ENCODE measurements at regions not wholly inside any gene's neighbourhood (a gene's known extent, or its start where the extent isn't known, plus 50 kb on each side); places are given as distances from the start of the nearest gene placed in this dataset.

DNA sequence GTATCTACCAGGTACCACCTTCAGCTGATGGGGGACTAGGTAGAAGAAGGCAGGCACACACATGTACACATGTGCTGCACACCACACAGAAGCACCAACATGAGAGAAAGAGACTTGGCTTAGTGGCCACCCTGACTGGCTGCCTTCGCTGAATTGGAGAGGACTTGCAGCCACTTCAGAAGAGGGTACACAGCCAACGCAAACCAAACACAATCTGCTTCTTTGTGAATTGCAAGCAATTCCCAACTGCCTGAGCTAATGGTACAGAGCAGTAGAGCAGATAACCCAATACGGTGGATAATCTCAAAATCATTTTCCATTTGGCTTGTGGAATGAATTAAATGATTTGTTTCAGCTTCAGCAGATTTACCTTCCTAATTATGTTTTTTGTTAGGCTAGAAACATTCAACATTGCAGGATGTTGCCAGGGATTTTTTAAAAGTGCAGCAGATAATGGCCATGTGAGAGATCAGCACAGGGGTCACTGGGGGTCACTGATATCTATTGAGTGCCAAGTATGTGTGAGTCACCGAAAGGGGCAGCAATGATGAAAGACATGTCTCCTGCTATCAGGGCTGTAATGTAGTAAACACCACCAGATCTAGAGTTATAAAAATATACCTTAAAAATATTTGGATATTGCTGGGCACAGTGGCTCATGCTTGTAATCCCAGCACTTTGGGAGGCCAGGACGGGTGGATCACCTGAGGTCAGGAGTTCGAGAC, 652.6 kb downstream of the BCL11A start:
- H3K36me3 Mint-ChIP-seq (ENCODE audit: insufficient read depth, unreplicated experiment) = no peaks in the 10 kb centered on the region

DNA sequence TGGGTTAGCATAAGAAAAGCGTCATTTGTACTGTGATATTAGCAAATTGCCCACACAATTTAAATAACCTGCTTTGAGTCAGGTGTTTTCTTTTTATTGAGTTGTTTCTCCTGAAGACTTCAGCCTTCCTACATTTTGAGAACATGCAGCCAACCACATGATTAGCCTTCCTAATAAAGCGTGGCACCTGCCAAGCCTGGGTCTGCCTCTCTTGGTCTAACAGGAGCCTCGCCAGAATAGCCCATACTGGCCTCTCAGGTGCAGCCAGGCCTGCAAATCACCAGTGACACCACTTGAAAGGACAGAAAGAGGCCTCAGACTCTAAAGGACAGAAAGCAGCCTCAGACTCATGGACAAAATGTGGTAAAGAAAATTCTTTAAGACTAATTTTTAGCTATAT, 653.8 kb downstream of the BCL11A start:
- no peaks in the 10 kb centered on the region for H3K36me3 Mint-ChIP-seq (ENCODE audit: insufficient read depth, unreplicated experiment)
- CTCF ChIA-PET = no interaction called here
- H3K9me3 Mint-ChIP-seq (ENCODE audit: low read depth, unreplicated experiment) = no peaks in the 10 kb centered on the region
- no peaks in the 10 kb centered on the region for H3K4me1 Mint-ChIP-seq (ENCODE audit: low read depth, unreplicated experiment)
- no peak for DNase-seq
- H3K4me3 Mint-ChIP-seq (ENCODE audit: low read depth, unreplicated experiment) = no peak overlapping the region
- TF ChIP-seq, protein P1, sequence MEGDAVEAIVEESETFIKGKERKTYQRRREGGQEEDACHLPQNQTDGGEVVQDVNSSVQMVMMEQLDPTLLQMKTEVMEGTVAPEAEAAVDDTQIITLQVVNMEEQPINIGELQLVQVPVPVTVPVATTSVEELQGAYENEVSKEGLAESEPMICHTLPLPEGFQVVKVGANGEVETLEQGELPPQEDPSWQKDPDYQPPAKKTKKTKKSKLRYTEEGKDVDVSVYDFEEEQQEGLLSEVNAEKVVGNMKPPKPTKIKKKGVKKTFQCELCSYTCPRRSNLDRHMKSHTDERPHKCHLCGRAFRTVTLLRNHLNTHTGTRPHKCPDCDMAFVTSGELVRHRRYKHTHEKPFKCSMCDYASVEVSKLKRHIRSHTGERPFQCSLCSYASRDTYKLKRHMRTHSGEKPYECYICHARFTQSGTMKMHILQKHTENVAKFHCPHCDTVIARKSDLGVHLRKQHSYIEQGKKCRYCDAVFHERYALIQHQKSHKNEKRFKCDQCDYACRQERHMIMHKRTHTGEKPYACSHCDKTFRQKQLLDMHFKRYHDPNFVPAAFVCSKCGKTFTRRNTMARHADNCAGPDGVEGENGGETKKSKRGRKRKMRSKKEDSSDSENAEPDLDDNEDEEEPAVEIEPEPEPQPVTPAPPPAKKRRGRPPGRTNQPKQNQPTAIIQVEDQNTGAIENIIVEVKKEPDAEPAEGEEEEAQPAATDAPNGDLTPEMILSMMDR (IDR thresholded peaks at IDR 0.05; ENCODE audit: unreplicated experiment) = no peak
- no peak overlapping the region for H3K27ac Mint-ChIP-seq (ENCODE audit: unreplicated experiment)
- BruUV-seq (replicated peaks) = no TSS peak
- intact Hi-C loops (cut with micrococcal nuclease; ENCODE audit: unreplicated experiment) = no loop called here
- no peaks in the 10 kb centered on the region for H3K27me3 Mint-ChIP-seq (ENCODE audit: unreplicated experiment)

More for the DNA sequence above, 652.6 kb downstream of the BCL11A start:
- CTCF ChIA-PET = no interaction called here
- BruUV-seq (replicated peaks) = no TSS peak
- Mint-ChIP-seq H3K9me3 (ENCODE audit: low read depth, unreplicated experiment) (no peaks in the 10 kb centered on the region), H3K4me1 (ENCODE audit: low read depth, unreplicated experiment) (no peaks in the 10 kb centered on the region), H3K27ac (ENCODE audit: unreplicated experiment) (no peak overlapping the region), H3K27me3 (ENCODE audit: unreplicated experiment) (no peaks in the 10 kb centered on the region), H3K4me3 (ENCODE audit: low read depth, unreplicated experiment) (no peak overlapping the region)
- TF ChIP-seq, protein P1 (IDR thresholded peaks at IDR 0.05; ENCODE audit: unreplicated experiment) = no peak
- no peak for DNase-seq
- intact Hi-C loops (cut with micrococcal nuclease; ENCODE audit: unreplicated experiment) = no loop called here

DNA sequence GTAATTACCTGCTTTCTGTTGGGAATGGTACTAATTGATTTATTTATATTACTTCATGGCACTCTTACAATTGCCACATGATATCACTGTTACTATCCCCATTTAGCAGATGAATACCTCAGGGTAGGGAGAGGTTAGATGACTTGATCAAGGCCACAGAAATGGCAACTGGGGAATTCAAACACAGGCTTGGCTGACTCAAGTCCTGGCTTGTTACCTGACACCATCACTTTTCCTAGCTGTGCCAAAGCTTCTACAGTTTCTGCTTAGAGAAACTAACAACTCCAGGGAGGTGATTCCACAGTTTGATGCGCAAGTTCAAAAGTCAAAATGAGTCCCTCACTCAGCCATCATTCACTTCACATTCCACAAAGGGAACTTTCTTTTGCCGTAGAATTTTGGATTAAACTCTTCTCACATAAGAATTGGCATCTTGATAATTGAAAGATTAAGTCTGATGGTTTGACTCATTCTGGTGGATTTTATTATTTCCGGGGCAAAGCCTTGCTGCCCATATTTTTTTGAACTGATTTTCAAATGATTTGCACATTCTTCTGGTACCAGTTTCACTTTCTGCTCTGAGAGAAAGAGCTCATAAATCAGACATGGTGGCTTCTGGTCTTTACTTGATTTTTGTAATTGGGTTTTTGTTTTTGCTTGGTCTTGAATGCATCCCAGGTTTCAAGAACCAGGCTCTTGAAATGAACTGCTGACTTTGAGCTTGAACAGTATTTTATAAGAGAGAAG, 656.8 kb downstream of the BCL11A start:
- no peak overlapping the region for H3K4me3 Mint-ChIP-seq (ENCODE audit: low read depth, unreplicated experiment)
- H3K36me3 Mint-ChIP-seq (ENCODE audit: insufficient read depth, unreplicated experiment) = no peaks in the 10 kb centered on the region
- DNase-seq = no peak
- BruUV-seq (replicated peaks) = no TSS peak
- no peaks in the 10 kb centered on the region for H3K9me3 Mint-ChIP-seq (ENCODE audit: low read depth, unreplicated experiment)
- H3K4me1 Mint-ChIP-seq (ENCODE audit: low read depth, unreplicated experiment) = no peaks in the 10 kb centered on the region
- CTCF ChIA-PET = interaction anchor here (0.7 kb wide), 1 partner anchor 62 kb away, joined by 5 read pairs; no protein-coding TSS in a partner anchor
- TF ChIP-seq, protein P1 (IDR thresholded peaks at IDR 0.05; ENCODE audit: unreplicated experiment) = no peak
- H3K27ac Mint-ChIP-seq (ENCODE audit: unreplicated experiment) = no peak overlapping the region
- no peaks in the 10 kb centered on the region for H3K27me3 Mint-ChIP-seq (ENCODE audit: unreplicated experiment)
- intact Hi-C loops (cut with micrococcal nuclease; ENCODE audit: unreplicated experiment) = no loop called here

DNA sequence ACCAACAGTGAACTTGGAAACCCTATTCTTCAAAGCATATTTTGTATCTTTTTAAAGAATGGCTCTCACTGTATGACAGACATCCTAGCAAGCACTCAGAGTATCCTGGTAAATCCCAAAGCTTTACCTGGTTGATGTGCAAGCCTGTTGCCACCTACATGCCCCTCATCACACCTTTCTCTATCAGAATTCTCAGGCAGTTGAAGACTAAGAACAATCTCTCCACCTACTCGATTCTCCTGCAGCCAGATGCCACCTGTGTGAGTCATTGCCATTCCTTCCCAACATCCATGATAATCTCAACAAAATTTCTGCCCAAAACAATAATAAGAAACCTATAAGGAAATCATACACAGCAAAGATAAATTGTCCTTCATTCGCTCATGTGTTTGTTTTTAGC, 659.8 kb downstream of the BCL11A start:
- TF ChIP-seq, protein P1 (IDR thresholded peaks at IDR 0.05; ENCODE audit: unreplicated experiment) = no peak
- Mint-ChIP-seq H3K36me3 (ENCODE audit: insufficient read depth, unreplicated experiment) (no peaks in the 10 kb centered on the region), H3K9me3 (ENCODE audit: low read depth, unreplicated experiment) (no peaks in the 10 kb centered on the region), H3K27me3 (ENCODE audit: unreplicated experiment) (no peaks in the 10 kb centered on the region), H3K27ac (ENCODE audit: unreplicated experiment) (no peak overlapping the region), H3K4me1 (ENCODE audit: low read depth, unreplicated experiment) (no peaks in the 10 kb centered on the region), H3K4me3 (ENCODE audit: low read depth, unreplicated experiment) (no peak overlapping the region)
- no peak for DNase-seq
- CTCF ChIA-PET = no interaction called here
- no TSS peak for BruUV-seq (replicated peaks)
- intact Hi-C loops (cut with micrococcal nuclease; ENCODE audit: unreplicated experiment) = no loop called here

All from Calu3 (cell line).